KMS-11 (cell line): ENCODE measurements at regions not wholly inside any gene's neighbourhood (a gene's known extent, or its start where the extent isn't known, plus 50 kb on each side); places are given as distances from the start of the nearest gene placed in this dataset.

ENCODE experiments used
- H2AFZ ChIP-seq: fragments of 200-600 bp; sonication (generic); 2 replicates; pipeline ENCODE4 v1.6.1; 2016; ENCODE audit warnings: antibody characterized with exemption, mixed run types, low read depth
- H3K27ac ChIP-seq: fragments of 200-600 bp; sonication (generic); 2 replicates; pipeline ENCODE4 v1.6.1; 2016; ENCODE audit warnings: mild to moderate bottlenecking, mixed run types
- H3K27me3 ChIP-seq: fragments of 200-600 bp; sonication (generic); 2 replicates; pipeline ENCODE4 v1.6.1; 2017; ENCODE audit warnings: mild to moderate bottlenecking, low read depth, mixed run types, moderate library complexity; ENCODE audit not compliant: insufficient read depth
- H3K36me3 ChIP-seq: fragments of 200-600 bp; sonication (generic); 2 replicates; pipeline ENCODE4 v1.6.1; 2017; ENCODE audit warnings: mild to moderate bottlenecking, mixed run types; ENCODE audit not compliant: insufficient read depth
- H3K4me1 ChIP-seq: fragments of 200-600 bp; sonication (generic); 2 replicates; pipeline ENCODE4 v1.6.1; 2016; ENCODE audit warnings: mild to moderate bottlenecking, low read depth, mixed run types; ENCODE audit not compliant: poor library complexity, severe bottlenecking
- H3K4me2 ChIP-seq: fragments of 200-600 bp; sonication (generic); 2 replicates; pipeline ENCODE4 v1.7.0; 2016; ENCODE audit warnings: mild to moderate bottlenecking, mixed run types
- H3K4me3 ChIP-seq: fragments of 200-600 bp; sonication (generic); IDR thresholded peaks from 2 replicates; pipeline ENCODE4 v1.6.1; 2017; ENCODE audit warnings: low read depth, low read length, mixed read lengths; ENCODE audit not compliant: insufficient read depth
- H3K79me2 ChIP-seq: fragments of 200-600 bp; sonication (generic); 2 replicates; pipeline ENCODE4 v1.6.1; 2016; ENCODE audit warnings: low read depth, mixed run types; ENCODE audit not compliant: insufficient read depth
- H3K9ac ChIP-seq: fragments of 200-600 bp; sonication (generic); 2 replicates; pipeline ENCODE4 v1.6.1; 2016; ENCODE audit warnings: mild to moderate bottlenecking, mixed run types
- H4K20me1 ChIP-seq: fragments of 200-600 bp; sonication (generic); 2 replicates; pipeline ENCODE4 v1.6.1; 2016; ENCODE audit warnings: mild to moderate bottlenecking, mixed run types; ENCODE audit not compliant: insufficient read depth
- CTCF ChIP-seq: fragments of 200-600 bp; sonication (generic); conservative IDR thresholded peaks from 2 replicates; pipeline ENCODE4 v1.6.1; 2017; ENCODE audit warnings: low read depth, mild to moderate bottlenecking, antibody characterized with exemption, low read length, moderate library complexity, mixed read lengths

GRCh38 chr3:103059432-103059831 is 624.6 kb downstream of the ZPLD1 start:
- Histone ChIP-seq H3K27ac (no peak overlapping the region), H3K79me2 (no peaks in the 10 kb centered on the region), H3K9ac (no peak overlapping the region), H2AFZ (no peak overlapping the region), H3K36me3 (no peaks in the 10 kb centered on the region; the same call in 1 of the 2 replicates), H4K20me1 (no peaks in the 10 kb centered on the region), H3K27me3 (no peaks in the 10 kb centered on the region), H3K4me1 (no peaks in the 10 kb centered on the region), H3K4me2 (no peak overlapping the region), H3K4me3 (no peak overlapping the region)
- no peak for TF ChIP-seq CTCF

GRCh38 chr3:103060242-103060641 is 625.4 kb downstream of the ZPLD1 start:
- no peak for TF ChIP-seq CTCF

GRCh38 chr3:103067963-103068362 is 633.1 kb downstream of the ZPLD1 start:
- H3K36me3 ChIP-seq, result no peaks in the 10 kb centered on the region
- H4K20me1 ChIP-seq, result no peaks in the 10 kb centered on the region
- H3K4me1 ChIP-seq, result no peaks in the 10 kb centered on the region
- no peaks in the 10 kb centered on the region for H3K27me3 ChIP-seq
- no peak overlapping the region for H2AFZ ChIP-seq
- H3K4me3 ChIP-seq, result no peak overlapping the region
- no peaks in the 10 kb centered on the region for H3K79me2 ChIP-seq
- no peak for TF ChIP-seq CTCF
- H3K9ac ChIP-seq, result no peak overlapping the region
- H3K4me2 ChIP-seq, result no peak overlapping the region
- H3K27ac ChIP-seq, result no peak overlapping the region

More at GRCh38 chr3:103060242-103060641, 625.4 kb downstream of the ZPLD1 start:
- no peak overlapping the region for H2AFZ ChIP-seq
- no peaks in the 10 kb centered on the region for H3K27me3 ChIP-seq
- no peak overlapping the region for H3K4me3 ChIP-seq
- H3K4me2 ChIP-seq, result no peak overlapping the region
- no peak overlapping the region for H3K27ac ChIP-seq
- H3K4me1 ChIP-seq, result no peaks in the 10 kb centered on the region
- no peaks in the 10 kb centered on the region for H4K20me1 ChIP-seq
- H3K9ac ChIP-seq, result no peak overlapping the region
- no peaks in the 10 kb centered on the region; the same call in 1 of the 2 replicates for H3K36me3 ChIP-seq
- no peaks in the 10 kb centered on the region for H3K79me2 ChIP-seq

- no peaks in the 10 kb centered on the region for H3K4me1 ChIP-seq
- no peak overlapping the region for H3K4me3 ChIP-seq
- no peaks in the 10 kb centered on the region for H3K79me2 ChIP-seq
- no peak overlapping the region for H3K4me2 ChIP-seq
- no peaks in the 10 kb centered on the region for H4K20me1 ChIP-seq
- TF ChIP-seq CTCF, result no peak
- H2AFZ ChIP-seq, result no peak overlapping the region
- no peak overlapping the region for H3K9ac ChIP-seq
- H3K27me3 ChIP-seq, result no peaks in the 10 kb centered on the region
- H3K36me3 ChIP-seq, result no peaks in the 10 kb centered on the region
- no peak overlapping the region for H3K27ac ChIP-seq
Measured at GRCh38 chr3:103075282-103075681, 640.5 kb downstream of the ZPLD1 start.
